H1 (cell line): ENCODE measurements at regions not wholly inside any gene's neighbourhood (a gene's known extent, or its start where the extent isn't known, plus 50 kb on each side); places are given as distances from the start of the nearest gene placed in this dataset.

Source experiments
- CBX8 ChIP-seq: fragments of 300-800, 300-1000 bp; sonication (generic); IDR thresholded peaks from 2 replicates; pipeline ENCODE4 v1.7.1; 2016; ENCODE audit warnings: low read depth, low read length, borderline replicate concordance
- CHD7 ChIP-seq: fragments of 300-600 bp; sonication (generic); IDR thresholded peaks from 2 replicates; pipeline ENCODE4 v1.7.1; 2012; ENCODE audit warnings: low read length, moderate library complexity, mild to moderate bottlenecking, inconsistent platforms; ENCODE audit not compliant: insufficient replicate concordance
- KDM5A ChIP-seq: fragments of 200-600 bp; IDR thresholded peaks from 2 replicates; pipeline ENCODE4 v1.7.1; 2012; ENCODE audit warnings: mild to moderate bottlenecking, low read length, inconsistent platforms, mixed read lengths
- NANOG ChIP-seq: IDR thresholded peaks from 2 replicates; pipeline ENCODE4 v1.6.1; 2011; ENCODE audit warnings: low read length, low read depth, mild to moderate bottlenecking, inconsistent platforms; ENCODE audit not compliant: insufficient read depth, poor library complexity, severe bottlenecking
- TEAD4 ChIP-seq: IDR thresholded peaks from 2 replicates; pipeline ENCODE4 v1.6.1; 2012; ENCODE audit warnings: low read depth, low read length, inconsistent platforms, mixed read lengths

- no peak for TF ChIP-seq CHD7
- no peak for TF ChIP-seq CBX8
- no peak for TF ChIP-seq TEAD4
- no peak for TF ChIP-seq KDM5A
- TF ChIP-seq NANOG, result no peak
Measured at GRCh38 chr14:26021759-26022158, 576.1 kb downstream of the NOVA1 start (continued).
